Naive thymus-derived CD8-positive, alpha-beta T cell (primary cell): ENCODE measurements at regions not wholly inside any gene's neighbourhood (a gene's known extent, or its start where the extent isn't known, plus 50 kb on each side); places are given as distances from the start of the nearest gene placed in this dataset.

ENCODE experiments used
- ATAC-seq, 2 donors: fragments of 150-1000 bp; cut with Tn5 transposase in 1 of 2; sonication (Bioruptor Pico), chemical (Tn5 transposase) in 1 of 2; 1 replicate in 1 of 2; 2 replicates in 1 of 2; pipeline ENCODE4 v1.10.0; 2021; ENCODE audit warnings: mild to moderate bottlenecking in 2 of 2, moderate library complexity in 2 of 2
- POLR2A ChIA-PET: fragments of 350-600 bp; sonication (Branson Sonifier 250); formaldehyde crosslinking; loops from one replicate; lab custom pipeline; 2021; ENCODE audit warnings: antibody characterized with exemption; lab: Charles Lee
- DNase-seq, 10 donors: peaks; one replicate each; pipeline versions ENCODE4 v3.0.0 to v3.0.0-alpha.2; 2020 to 2022
- H3K27ac Mint-ChIP-seq, 10 donors: one replicate each; pipeline ENCODE4 v1.8.0; 2020 to 2022; ENCODE audit warnings: mild to moderate bottlenecking in 10 of 10, mixed read lengths in 10 of 10, moderate library complexity in 4 of 10, inconsistent platforms in 1 of 10
- H3K27me3 Mint-ChIP-seq, 5 donors: one replicate each; pipeline ENCODE4 v1.8.0; 2021 to 2022; ENCODE audit warnings: mixed read lengths in 5 of 5
- H3K36me3 Mint-ChIP-seq, 3 donors: one replicate each; pipeline ENCODE4 v1.8.0; 2020 to 2022; ENCODE audit warnings: mixed read lengths in 3 of 3, mild to moderate bottlenecking in 2 of 3, inconsistent platforms in 1 of 3
- H3K4me1 Mint-ChIP-seq, 4 donors: one replicate each; pipeline ENCODE4 v1.8.0; 2021 to 2022; ENCODE audit warnings: mixed read lengths in 4 of 4
- H3K4me3 Mint-ChIP-seq, 10 donors: one replicate each; pipeline ENCODE4 v1.8.0; 2020 to 2022; ENCODE audit warnings: mild to moderate bottlenecking in 10 of 10, mixed read lengths in 10 of 10, moderate library complexity in 6 of 10, inconsistent platforms in 1 of 10
- H3K9me3 Mint-ChIP-seq, 9 donors: one replicate each; pipeline ENCODE4 v1.8.0; 2020 to 2022; ENCODE audit warnings: mixed read lengths in 9 of 9, mild to moderate bottlenecking in 3 of 9, inconsistent platforms in 1 of 9, moderate library complexity in 1 of 9

DNA sequence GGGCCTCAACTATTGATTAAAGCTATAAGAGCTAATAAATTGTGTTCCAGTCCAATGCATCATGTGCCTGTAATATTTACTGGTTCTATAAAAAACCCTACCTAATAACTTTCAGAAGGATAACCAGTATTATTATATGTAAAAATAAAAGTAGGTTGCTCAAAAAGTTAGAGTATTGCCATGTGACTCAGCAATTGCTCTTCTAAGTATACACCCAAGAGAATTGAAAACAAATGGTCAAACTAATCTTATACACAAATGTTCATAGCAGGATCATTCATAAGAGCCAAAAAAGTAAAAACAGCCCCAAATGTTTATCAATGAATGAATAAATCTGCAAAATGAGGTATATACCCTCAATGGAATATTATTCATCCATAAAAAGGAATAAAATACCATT lies 89.5 kb upstream of the TES start:
- Mint-ChIP-seq H3K27ac (no peak overlapping the region), H3K4me1 (no peaks in the 10 kb centered on the region), H3K9me3 (peaks cover 0 to 4% (median 0%) of the 10 kb centered on the region in 9 donors), H3K27me3 (peaks cover 4 to 21% (median 13%) of the 10 kb centered on the region in 5 donors), H3K36me3 (no peaks in the 10 kb centered on the region), H3K4me3 (no peak overlapping the region)
- DNase-seq, result no peak
- no peak for ATAC-seq
- POLR2A ChIA-PET, result no interaction called here

DNA sequence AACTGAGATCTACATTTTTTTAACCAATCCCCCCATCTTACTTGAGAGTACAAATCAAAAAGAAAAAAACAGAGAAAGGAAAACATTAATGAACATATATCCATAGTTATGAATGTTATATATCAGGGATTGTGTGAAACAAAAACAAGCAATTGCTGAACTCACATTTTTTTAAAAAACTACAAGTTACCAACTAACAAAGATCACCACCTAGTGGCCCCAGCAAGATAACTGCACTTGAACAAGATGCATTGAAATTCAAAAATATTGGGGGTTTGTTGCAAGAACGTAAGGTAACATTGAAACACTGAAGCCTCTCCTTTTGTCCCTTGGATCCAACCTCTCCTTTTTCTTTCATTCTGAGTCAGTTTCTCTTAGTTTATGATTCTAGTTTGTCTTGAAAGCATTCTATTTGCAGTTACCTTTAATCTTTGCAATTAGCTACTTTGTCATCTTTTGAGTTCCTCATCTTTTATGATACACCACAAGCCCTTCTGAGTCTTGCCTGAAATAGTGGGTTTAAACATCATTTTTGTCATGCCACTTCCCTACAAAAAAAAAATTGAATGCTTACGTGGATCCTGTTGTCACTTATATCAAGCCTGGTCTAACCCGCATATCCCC lies 87.3 kb upstream of the TES start:
- POLR2A ChIA-PET, result no interaction called here
- Mint-ChIP-seq H3K9me3 (peaks cover 3 to 12% (median 8%) of the 10 kb centered on the region in 9 donors), H3K27me3 (peaks cover 4 to 20% (median 5%) of the 10 kb centered on the region in 5 donors), H3K4me1 (no peaks in the 10 kb centered on the region), H3K36me3 (peaks cover 0 to 4% (median 2%) of the 10 kb centered on the region in 3 donors), H3K4me3 (no peak overlapping the region), H3K27ac (no peak overlapping the region)
- ATAC-seq, result no peak
- DNase-seq, result peak in 1 of 10 donors; percentile 6

- peaks cover 0 to 16% (median 5%) of the 10 kb centered on the region in 3 donors for H3K36me3 Mint-ChIP-seq
- ATAC-seq (no peak), DNase-seq (no peak)
- H3K27me3 Mint-ChIP-seq, result peaks cover 0 to 11% (median 4%) of the 10 kb centered on the region in 5 donors
- H3K9me3 Mint-ChIP-seq, result peaks cover 5 to 21% (median 14%) of the 10 kb centered on the region in 9 donors
- no peaks in the 10 kb centered on the region for H3K4me1 Mint-ChIP-seq
- POLR2A ChIA-PET, result no interaction called here
- no peak overlapping the region for H3K27ac Mint-ChIP-seq
- no peak overlapping the region for H3K4me3 Mint-ChIP-seq
Observed at GRCh38 chr7:116128139-116128538, 82.2 kb upstream of the TES start.

DNA sequence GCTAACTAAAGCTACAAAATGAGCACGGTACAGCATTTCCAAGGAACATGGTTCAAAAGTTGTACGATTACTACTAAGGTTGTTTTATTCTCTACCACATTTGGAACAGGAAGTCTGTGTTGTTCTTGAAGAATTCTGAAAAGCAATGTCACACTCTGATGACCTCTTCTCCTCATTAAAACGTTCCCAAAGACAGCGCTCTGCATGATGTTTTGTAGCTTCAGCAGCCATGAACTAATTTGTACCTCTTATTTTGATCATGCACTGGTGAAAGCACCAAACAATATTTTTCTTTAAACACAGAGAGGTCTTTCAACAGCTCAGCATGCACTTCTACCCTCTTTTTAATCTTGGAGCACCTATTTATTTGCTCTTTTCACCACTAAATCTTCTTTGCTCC lies 75.0 kb upstream of the TES start:
- DNase-seq (no peak), ATAC-seq (no peak)
- Mint-ChIP-seq H3K36me3 (no peaks in the 10 kb centered on the region), H3K27ac (no peak overlapping the region), H3K4me1 (no peaks in the 10 kb centered on the region), H3K27me3 (peaks cover 0 to 3% (median 0%) of the 10 kb centered on the region in 5 donors), H3K9me3 (no peaks in the 10 kb centered on the region), H3K4me3 (no peak overlapping the region)
- POLR2A ChIA-PET, result no interaction called here

DNA sequence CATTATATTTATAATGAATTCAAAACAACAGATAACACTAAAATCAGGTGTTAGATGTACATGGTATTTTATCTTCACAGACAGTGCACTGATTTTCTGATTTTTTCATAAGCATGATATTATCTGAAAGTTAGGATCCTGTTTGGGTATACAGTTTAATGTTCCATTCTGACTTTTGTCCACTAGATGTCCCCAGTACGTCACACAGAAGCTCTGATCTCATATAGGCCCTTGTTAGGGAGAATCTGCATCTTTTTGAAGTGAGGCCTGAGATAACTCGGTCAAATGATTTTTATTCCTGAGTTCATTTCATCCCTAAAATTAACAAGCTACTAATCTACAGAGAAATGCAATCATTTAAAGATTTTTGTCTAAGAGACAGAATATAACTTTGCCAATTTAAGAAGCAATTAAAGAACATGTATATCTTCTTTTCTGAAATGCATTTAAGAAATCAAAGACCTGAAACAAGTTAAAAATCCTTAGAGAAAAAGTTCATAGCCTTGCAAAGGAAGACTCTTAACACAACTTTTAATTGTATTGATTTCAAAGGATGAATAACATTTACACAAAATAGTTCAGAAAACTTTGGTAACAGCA lies 72.0 kb upstream of the TES start:
- H3K27me3 Mint-ChIP-seq, result peaks cover 0 to 3% (median 0%) of the 10 kb centered on the region in 5 donors
- H3K4me3 Mint-ChIP-seq, result no peak overlapping the region
- no peak overlapping the region for H3K27ac Mint-ChIP-seq
- H3K4me1 Mint-ChIP-seq, result peaks cover 0 to 12% (median 4%) of the 10 kb centered on the region in 4 donors
- ATAC-seq, result peak; percentile 72 to 74
- no peaks in the 10 kb centered on the region for H3K36me3 Mint-ChIP-seq
- H3K9me3 Mint-ChIP-seq, result no peaks in the 10 kb centered on the region
- DNase-seq, result peak in 5 of 10 donors; percentile 6 to 44 (median 34)
- POLR2A ChIA-PET, result no interaction called here

DNA sequence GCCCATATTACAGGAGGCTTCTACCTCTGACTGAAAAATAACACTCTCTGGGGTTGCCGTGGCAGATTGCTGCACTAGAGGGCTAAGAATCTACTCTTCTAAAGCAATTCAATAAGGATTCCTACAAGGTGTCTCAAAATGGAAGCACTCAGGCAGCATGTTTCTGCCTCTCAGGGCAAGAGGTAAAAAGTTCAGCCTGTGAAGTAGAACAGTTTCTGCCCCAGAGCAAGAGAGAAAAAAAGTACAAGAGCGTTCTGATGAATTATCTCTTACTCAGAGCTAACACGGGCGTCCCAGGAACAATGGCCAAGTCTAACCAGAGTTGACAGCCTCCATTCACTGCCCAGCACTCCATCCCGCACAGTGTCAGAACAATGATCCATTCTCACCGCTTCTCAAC lies 71.3 kb upstream of the TES start:
- no peak for ATAC-seq

DNA sequence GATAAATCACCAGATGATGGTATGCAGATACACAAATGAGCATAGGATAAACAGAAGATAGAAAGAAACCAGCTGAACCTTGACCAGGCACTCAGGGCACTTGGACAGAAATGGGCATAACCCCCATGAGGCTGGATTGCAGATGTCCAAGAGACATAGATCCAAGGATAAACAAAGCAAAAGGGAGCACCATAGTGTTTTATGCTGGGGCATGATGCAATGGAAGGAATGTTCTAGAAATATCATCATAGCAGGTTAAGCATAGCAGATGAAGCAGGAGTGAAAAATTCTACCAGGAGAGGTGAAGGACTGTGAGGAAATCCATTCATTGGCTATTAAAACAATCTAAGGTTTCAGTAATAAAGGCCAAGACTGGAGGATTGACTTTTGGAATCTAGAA lies 70.5 kb upstream of the TES start:
- Mint-ChIP-seq H3K27ac (no peak overlapping the region), H3K4me1 (peaks cover 0 to 16% (median 4%) of the 10 kb centered on the region in 4 donors)
- POLR2A ChIA-PET, result no interaction called here

More for the DNA sequence above, 71.3 kb upstream of the TES start:
- Mint-ChIP-seq H3K36me3 (no peaks in the 10 kb centered on the region), H3K4me1 (peaks cover 0 to 12% (median 4%) of the 10 kb centered on the region in 4 donors), H3K9me3 (no peaks in the 10 kb centered on the region), H3K4me3 (no peak overlapping the region), H3K27me3 (peaks cover 0 to 3% (median 0%) of the 10 kb centered on the region in 5 donors), H3K27ac (peak overlapping the region in 1 of 10 donors; percentile 3)
- no peak for DNase-seq
- POLR2A ChIA-PET, result no interaction called here

DNA sequence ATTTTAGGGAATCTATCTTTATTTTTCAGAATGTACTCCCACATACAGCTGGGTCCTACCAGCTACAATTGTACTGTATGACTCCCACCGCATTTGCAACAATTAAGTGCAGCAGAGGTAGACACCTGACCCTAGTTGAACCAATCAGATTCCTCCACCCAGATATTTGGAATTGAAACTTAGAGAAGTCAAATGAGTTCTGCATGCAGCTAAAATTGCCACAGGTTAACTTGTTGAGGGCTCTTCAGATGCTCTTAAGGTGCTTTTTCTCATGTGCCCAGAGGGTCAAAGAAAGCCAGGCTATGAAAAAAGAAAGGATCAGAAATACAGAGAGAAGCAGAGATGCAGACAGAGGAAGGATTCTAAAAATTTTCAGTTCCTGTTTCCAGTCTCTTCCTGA lies 68.0 kb upstream of the TES start:
- Mint-ChIP-seq H3K36me3 (no peaks in the 10 kb centered on the region), H3K4me3 (no peak overlapping the region), H3K27ac (no peak overlapping the region), H3K27me3 (peaks cover 0 to 4% (median 0%) of the 10 kb centered on the region in 5 donors), H3K9me3 (no peaks in the 10 kb centered on the region), H3K4me1 (peaks cover 7 to 26% (median 9%) of the 10 kb centered on the region in 4 donors)
- no peak for ATAC-seq
- no peak for DNase-seq
- POLR2A ChIA-PET, result no interaction called here

More for the DNA sequence above, 70.5 kb upstream of the TES start:
- DNase-seq, result no peak
- Mint-ChIP-seq H3K27me3 (peaks cover 0 to 3% (median 0%) of the 10 kb centered on the region in 5 donors), H3K4me3 (no peak overlapping the region), H3K9me3 (no peaks in the 10 kb centered on the region), H3K36me3 (no peaks in the 10 kb centered on the region)
- ATAC-seq, result no peak

DNA sequence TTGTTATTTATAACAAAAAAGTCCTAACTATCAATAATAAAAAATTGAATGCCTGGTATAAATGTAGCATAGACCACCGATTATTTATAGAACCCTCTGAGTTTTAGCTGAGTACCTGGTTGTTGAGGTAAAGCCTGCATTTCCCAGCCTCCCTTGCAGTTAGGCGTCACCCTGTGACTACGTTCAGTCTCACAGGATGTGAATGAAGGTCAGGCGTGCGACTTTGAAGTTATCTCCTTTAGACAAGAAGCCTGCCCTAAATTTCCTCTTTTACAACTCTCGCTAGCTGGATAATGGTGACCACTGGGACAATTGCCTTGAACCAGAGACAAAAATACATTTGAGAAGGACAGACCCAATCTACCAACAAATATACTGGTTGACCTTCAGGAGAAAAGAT lies 67.5 kb upstream of the TES start:
- Mint-ChIP-seq H3K27me3 (peaks cover 0 to 4% (median 0%) of the 10 kb centered on the region in 5 donors), H3K36me3 (no peaks in the 10 kb centered on the region), H3K4me3 (no peak overlapping the region), H3K27ac (peak overlapping the region in 3 of 10 donors; percentile 2 to 36 (median 10)), H3K4me1 (peaks cover 7 to 26% (median 9%) of the 10 kb centered on the region in 4 donors), H3K9me3 (no peaks in the 10 kb centered on the region)
- POLR2A ChIA-PET, result no interaction called here
- peak in 1 of 2 donors; percentile 82 for ATAC-seq
- DNase-seq, result peak in 3 of 10 donors; percentile 9 to 26 (median 18)

GRCh38 chr7:116145245-116145852 lies 65.0 kb upstream of the TES start:
- H3K4me3 Mint-ChIP-seq, result no peak overlapping the region
- peaks cover 7 to 28% (median 9%) of the 10 kb centered on the region in 4 donors for H3K4me1 Mint-ChIP-seq
- H3K27me3 Mint-ChIP-seq, result peaks cover 0 to 8% (median 0%) of the 10 kb centered on the region in 5 donors
- POLR2A ChIA-PET, result no interaction called here
- peak in 1 of 2 donors; percentile 46 for ATAC-seq
- DNase-seq, result no peak
- no peaks in the 10 kb centered on the region for H3K9me3 Mint-ChIP-seq
- no peaks in the 10 kb centered on the region for H3K36me3 Mint-ChIP-seq
- no peak overlapping the region for H3K27ac Mint-ChIP-seq

GRCh38 chr7:116148108-116148507 lies 62.2 kb upstream of the TES start:
- Mint-ChIP-seq H3K4me3 (no peak overlapping the region), H3K36me3 (no peaks in the 10 kb centered on the region), H3K4me1 (peaks cover 4 to 21% (median 6%) of the 10 kb centered on the region in 4 donors), H3K9me3 (no peaks in the 10 kb centered on the region), H3K27ac (no peak overlapping the region), H3K27me3 (peaks cover 0 to 11% (median 0%) of the 10 kb centered on the region in 5 donors)
- DNase-seq (no peak), ATAC-seq (no peak)
- POLR2A ChIA-PET, result no interaction called here

DNA sequence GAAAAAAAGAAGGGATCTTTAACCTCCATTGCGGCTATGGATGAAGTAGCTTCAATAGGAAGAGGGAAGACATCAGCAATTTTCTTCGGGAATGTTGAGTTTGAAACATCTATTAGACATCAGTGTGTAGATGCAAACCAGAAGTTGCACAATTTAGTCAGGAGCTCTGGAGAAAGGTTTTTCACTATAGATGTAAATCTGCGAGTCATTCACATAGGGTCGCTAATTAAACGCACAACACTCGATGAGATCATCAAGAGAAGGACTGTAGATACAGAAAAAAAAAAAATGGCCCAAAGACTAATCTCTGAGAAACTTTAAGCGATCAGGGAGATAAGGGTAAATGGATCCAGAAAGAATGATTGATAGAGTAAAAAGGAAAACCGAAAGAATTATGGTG lies 61.7 kb upstream of the TES start:
- H3K36me3 Mint-ChIP-seq, result no peaks in the 10 kb centered on the region
- H3K4me3 Mint-ChIP-seq, result no peak overlapping the region
- peaks cover 4 to 20% (median 6%) of the 10 kb centered on the region in 4 donors for H3K4me1 Mint-ChIP-seq
- no peak for DNase-seq
- no peak for ATAC-seq
- no peaks in the 10 kb centered on the region for H3K9me3 Mint-ChIP-seq
- H3K27me3 Mint-ChIP-seq, result peaks cover 0 to 11% (median 1%) of the 10 kb centered on the region in 5 donors
- H3K27ac Mint-ChIP-seq, result no peak overlapping the region
- POLR2A ChIA-PET, result no interaction called here

- Mint-ChIP-seq H3K4me3 (peak overlapping the region in 1 of 10 donors; percentile 16), H3K9me3 (no peaks in the 10 kb centered on the region), H3K36me3 (no peaks in the 10 kb centered on the region), H3K4me1 (peaks cover 0 to 9% (median under 1%) of the 10 kb centered on the region in 4 donors), H3K27ac (no peak overlapping the region), H3K27me3 (peaks cover 0 to 12% (median 3%) of the 10 kb centered on the region in 5 donors)
- DNase-seq (no peak), ATAC-seq (no peak)
- POLR2A ChIA-PET, result no interaction called here
Observed at GRCh38 chr7:116150588-116150987, 59.8 kb upstream of the TES start.
